ENCODE measurements at regions not wholly inside any gene's neighbourhood (a gene's known extent, or its start where the extent isn't known, plus 50 kb on each side); places are given as distances from the start of the nearest gene placed in this dataset.

DNA sequence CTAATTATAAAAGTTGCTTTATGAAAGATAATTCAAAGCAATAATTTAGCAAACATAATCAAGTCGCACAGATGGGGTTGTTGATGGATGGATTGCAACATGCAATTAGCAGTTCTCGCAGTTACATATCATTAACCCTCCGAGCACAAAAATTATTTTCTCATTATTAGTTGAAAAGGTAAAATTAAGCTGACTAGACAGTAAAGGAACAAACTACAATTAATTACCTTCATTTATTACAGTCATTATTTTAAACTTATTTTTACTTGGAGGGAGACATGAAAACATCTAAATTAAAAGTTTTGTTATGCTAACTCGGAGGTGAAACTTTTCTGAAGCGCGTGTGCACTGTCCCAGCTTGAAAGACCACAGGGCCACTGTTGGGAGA, 146.9 kb downstream of the PHETA1 start:
- no peak for DNase-seq (ENCODE audit: low read depth in 2 of 2)

DNA sequence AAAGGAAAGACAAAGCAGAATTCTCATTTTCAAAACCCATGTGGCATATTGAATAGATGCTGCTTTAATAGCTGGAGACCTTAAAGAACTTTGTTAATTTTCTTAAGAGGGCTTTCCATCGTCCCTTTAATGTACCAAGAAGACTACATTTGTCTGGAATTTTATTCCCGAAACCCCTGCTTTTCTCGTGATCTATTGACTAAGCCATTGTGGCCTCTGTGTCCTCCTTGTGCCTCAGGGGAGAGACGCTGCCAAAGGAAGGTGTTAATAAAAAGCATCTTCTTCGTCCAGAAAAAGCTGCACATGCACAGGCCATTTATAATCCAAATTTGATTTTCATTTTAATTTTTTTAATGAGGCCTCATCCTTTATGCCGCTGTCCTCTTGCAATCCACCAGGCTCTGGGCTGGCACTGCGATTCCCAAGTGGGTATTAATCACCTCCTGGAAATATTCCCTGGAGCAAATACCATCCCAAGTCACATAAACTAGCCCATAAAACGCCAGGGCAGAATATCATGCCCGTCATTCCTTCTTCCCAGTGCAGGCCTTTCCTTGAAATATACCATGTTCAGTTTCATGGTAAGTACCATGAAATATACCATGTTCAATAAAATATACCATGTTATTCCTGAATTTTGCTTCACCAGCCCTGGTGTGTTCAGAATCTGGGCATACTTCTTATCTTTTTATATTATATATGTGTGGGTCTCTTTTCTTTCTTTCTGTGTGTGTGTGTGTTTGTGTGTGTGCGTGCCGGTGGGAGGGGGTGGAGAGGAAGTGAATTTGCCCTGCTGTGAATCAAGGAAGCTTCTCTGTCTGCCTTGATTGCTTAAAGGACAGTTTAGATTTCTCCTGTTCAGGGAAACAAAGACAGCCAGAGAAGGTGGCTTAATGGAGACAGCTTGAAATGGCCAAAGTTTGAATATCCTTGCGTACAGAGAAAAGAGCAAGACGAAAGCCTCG, 147.6 kb downstream of the PHETA1 start:
- no peak for DNase-seq (ENCODE audit: low read depth in 2 of 2)

DNA sequence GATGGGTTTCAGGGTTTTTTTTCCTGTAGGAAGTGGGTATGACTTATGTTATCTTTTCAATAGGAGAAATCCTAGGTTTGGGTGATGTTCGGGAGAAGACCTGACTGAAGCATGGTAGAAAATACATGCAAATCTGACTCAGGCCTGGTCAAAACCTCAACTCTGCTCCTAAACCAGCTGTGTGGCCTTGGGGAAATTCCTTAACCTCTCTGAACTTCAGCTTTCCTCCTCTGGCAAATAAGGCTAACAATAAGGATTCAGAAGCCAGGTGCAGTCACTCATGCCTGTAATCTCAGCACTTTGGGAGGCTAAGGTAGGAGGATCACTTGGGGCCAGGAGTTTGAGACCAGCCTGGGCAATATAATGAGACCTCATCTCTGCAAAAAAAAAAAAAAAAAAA, 148.5 kb downstream of the PHETA1 start:
- DNase-seq (ENCODE audit: low read depth in 2 of 2): no peak

DNA sequence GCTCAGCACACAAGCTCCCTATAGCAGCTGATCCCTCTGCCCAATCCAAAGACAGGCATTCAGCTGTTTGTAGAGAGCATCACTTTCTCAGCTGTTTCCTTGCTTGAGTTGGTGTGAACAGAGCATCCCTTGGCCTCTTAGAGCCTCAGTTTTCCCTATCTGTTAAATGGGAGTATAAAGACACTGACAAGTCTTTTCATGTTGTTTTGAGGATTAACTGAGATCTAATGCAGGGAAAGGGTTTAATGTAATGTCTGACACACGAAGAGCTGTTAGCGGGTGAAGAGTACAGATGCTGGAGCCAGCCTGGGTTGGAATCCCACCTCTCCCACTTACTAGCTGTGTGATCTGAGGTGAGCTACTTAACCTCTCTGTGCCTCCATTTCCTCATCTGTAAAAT, 149.5 kb downstream of the PHETA1 start:
- no peak for DNase-seq (ENCODE audit: low read depth in 2 of 2)

DNA sequence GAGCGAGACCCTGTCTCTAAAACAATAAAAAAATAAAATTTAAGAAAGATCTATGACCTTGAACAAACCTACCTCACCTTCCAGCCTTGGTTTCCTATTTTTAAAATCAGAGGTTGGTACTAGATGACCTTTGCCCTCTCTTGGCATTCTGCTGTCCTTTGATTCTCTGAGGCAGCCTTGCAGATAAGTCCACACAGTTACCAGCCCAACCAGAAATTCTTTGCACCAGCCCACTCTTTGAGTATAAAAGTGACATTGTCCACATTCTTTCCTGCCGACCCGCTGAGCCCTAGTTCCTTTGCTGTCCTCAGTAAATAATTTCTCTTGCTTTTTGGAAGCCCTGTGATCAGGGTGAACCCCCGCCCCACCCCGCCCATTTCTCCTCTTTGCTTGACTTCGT, 150.4 kb downstream of the PHETA1 start:
- DNase-seq (ENCODE audit: low read depth in 2 of 2): no peak

DNA sequence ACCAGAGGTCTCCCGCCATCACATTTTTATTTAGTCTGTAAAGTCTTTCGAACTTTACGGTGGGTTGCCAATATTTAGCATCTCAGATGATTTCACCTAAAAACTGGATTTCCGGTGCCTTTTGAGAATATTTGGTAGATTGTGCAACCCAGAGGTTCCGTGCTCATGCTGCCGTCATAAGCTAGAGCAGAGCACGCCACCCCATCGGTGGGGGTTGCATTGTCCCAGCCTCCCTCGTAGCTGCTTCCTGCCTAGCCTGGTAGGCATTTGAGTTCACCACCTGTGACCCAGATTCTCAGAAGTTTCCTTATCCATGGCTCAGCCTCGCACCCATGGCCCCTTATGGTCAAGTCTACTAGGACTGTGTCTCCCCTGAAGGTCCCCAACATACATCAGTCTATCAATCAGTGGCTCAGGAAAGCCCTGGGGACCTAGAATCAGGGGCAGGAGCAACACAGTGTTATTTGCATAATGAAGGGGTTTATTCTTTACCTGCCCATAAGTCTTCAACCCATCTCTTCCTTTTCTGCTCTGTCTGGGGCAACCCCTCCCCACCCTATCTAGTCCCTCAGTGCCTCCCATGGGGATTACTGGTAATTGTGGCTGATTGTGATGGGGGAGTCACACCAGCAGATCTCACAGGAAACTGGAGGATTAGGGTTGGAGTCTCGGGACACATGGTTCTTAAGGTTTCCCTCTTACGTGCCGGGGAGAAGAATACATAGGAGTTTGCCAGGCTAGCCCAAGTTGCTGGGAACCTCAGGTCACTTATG, 152.3 kb downstream of the PHETA1 start:
- no peak for DNase-seq (ENCODE audit: low read depth in 2 of 2)

DNA sequence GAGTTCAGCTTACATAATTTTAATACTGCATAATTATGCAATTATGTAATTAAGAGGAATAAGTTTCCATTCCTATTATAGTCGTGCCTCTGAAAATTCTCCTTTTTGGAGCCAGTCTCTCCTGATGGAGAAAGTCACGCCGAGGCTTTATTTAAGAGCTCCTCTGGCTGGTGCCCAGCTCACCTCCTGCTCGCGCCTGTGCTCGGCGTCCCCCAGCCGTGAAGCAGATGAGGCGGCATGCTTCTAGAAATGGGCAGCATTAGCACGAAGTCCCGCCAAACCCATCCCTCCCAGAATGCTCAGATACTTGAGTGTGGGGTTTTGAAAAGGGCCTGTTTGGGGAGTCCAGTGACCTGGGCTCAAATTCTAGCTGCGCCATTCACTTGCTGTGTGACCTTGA, 153.0 kb downstream of the PHETA1 start:
- DNase-seq (ENCODE audit: low read depth in 2 of 2): no peak

DNA sequence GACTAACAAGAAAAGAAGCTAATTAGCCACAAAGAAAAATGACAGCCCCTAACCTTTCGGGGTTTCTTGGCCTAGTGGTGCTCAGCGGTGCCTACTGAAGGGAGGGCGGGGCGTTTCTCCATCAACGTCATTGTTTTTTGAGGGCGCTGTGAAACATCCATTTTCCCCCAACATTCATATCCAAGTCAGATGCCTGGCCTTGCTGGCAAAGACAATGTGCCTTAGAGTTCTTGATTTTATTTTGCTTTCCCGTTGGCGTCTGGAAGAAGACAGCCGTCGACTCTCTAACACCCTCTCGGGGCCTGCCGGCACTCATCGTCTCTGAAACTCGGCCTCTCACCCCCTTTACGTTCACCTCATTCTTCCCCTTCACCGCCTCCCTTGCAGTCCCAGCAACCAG, 154.5 kb downstream of the PHETA1 start:
- DNase-seq (ENCODE audit: low read depth in 2 of 2): no peak

DNA sequence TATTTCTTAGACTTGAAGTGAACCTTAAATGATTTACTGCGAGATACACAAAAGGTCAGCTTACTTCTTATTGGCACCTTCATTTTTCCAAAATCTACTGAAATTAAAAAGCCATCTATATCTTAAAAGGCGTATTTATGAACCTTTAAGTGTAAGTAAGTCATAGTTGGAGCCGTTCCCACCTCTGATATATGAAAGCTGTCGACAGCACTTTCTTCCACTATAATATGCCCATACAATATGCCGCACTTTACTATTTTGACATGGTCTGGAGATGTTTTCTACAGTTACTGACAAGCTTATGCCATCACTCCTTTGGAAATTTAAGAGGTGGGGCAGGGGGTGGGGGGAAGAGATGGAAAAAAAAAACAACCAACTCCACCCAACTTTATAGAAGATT, 155.3 kb downstream of the PHETA1 start:
- no peak for DNase-seq (ENCODE audit: low read depth in 2 of 2)

DNA sequence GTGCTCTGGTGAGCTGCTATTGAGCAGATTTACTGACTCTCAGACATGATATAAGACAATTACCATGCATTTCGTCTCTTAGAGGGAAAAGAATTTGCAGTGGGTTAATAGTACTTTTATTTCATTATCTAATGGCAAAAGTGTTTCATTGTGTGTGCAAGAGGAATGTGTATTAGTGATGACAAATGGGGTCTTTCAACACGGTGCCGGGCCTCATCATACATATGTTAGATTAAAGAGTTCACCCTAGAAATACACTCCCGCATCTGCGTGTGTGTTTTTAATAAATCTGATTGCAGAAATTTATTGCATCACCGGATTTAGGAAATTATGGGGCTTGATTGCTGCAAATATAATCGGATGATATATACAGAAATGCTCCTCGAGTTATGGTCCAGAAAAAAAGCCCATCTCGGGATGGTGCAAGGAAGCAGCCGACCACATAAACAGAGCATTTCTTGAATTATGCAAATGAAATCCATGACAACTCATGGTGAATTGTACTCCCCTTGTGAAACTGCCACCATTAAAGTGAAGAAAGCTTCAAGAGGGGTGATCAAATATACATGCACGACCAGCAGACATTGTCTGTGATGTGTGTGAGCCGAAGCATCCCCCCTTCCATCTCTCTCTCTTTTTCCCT, 156.0 kb downstream of the PHETA1 start:
- DNase-seq (ENCODE audit: low read depth in 2 of 2): no peak

DNA sequence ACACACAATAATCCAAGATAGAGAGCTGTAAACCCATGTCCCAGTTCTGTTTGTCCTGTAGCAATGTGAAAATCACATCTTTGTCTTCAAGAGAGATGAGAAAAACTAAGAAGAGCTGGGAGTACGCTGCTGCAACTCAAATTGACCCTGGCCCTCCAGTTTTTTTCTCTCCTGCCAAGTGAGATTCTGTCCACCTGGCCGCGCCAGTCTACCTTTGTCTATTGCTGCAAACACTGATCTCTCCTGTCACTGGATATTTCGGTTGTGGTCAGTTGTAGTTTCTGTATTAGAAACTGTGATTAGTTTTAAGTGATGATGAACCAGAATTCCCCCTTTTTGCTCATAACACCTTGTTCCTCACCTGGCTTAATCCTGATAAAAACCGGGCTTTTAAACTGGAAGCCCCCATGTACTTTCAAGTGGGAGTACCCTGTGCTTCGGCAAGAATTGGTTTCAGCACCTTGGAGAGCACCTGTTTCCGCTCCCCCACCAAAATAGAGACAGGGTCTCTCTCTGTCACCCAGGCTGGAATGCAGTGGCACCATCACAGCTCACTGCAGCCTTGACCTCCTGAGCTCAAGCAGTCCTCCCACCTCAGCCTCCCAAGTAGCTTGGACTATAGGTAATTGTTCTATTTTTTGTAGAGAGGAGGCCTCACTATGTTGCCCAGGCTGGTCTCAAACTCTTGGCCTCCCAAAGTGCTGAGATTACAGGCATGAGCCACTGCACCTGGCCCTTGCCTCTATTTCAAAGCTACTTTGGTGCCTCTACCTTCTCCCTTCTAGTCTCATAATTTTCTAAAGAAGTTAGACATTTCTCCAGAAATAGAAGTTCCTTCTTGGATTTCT, 156.8 kb downstream of the PHETA1 start:
- no peak for DNase-seq (ENCODE audit: low read depth in 2 of 2)

DNA sequence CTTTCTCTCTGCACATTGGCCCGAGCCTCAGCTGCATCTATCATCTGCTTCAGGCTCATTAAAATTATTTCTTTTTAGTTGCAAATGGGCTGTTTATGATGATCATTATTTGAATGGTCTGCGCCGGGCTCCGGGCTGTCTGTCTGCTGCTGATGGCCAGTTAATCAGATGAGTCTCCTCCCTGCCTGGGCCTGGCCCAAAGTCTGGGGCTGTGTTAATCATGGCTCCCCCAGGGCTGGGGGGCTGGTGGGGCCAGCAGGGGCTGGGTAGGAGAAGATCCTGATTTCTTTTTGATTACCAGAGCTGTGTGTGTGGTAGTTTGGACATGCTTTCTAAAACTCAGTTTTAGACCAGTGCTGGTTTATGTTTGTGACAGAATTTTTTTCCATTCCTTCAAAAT, 159.1 kb downstream of the PHETA1 start:
- no peak for DNase-seq (ENCODE audit: low read depth in 2 of 2)

DNA sequence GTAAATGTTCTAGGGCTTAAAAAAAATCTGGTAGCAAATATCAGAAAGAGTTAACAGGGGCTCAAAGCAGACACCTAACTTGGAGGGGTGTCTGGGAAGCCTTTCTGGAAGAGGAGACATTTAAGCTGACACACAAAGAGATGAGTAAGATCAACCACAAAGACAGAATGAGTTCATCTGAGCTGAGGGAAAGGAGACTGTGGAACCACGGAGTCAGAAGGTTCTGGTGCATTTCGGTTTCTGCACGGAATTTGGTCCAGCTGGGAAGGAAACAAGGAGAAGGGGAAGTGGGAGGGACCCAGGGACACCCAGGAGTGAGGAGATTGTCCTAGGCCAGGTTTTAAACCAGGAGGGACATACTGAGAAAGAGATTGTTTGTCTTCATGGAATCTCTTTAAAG, 161.1 kb downstream of the PHETA1 start:
- no peak for DNase-seq (ENCODE audit: low read depth in 2 of 2)

DNA sequence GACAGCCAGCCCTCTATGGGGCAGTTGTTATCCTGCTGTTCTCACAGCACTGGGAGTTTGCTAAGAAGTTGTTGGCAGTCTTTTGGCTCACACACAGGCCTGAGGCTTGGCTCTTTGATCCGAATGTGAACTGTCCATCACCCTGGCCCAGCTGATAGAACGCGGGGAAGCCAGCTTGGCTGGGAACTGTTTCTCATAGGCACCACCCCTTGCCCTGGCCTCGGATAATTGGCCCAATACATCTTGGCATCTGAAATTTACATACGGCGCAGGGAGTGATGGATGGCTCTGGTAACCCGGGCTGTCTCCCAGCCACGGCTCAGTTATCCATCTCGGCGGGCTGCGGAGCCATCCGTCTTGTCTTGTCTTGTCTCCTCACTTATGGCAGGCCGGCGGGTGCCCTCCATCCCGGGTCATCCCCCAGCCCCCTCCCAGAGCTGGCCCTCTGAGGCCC, 164.1 kb downstream of the PHETA1 start:
- DNase-seq (ENCODE audit: low read depth in 2 of 2): no peak

DNA sequence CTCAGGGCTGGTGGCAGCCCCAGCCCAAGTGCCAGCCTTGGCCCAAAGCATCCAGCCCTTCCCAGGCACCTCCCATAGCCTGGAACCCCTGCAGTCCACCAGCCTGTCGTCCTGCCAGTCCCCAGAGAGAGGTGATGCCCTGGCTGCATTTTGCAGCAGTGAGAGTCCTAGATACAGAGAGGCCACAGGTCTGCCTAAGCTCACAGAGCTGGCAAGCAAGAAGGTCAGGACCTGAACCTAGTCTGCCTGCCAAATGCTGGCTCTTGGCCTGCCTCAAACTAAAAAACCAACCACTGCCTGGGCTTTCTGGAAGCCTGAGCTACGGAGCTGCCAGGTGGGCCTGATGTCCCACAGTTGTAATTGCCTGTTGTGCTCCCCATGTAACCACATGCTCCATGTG, 164.9 kb downstream of the PHETA1 start:
- DNase-seq (ENCODE audit: low read depth in 2 of 2): no peak

DNA sequence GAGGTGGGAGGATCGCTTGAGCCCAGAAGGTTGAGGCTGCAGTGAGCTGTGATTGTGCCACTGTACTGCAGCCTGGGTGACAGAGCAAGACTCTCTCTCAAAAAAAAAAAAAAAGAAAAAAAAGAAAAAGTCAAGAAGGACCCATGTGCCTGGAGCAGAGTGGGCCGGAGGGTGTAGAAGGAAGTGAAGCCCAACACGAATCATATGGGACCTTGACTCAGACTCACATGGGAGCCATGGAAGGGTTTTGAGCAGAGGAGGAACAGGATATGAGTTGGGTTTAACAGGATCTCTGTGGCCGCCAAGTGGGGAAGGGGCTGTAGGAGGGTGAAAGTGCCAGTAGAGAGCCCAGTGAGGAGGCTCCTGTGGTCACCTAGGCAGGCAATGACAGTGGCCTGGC, 165.4 kb downstream of the PHETA1 start:
- DNase-seq (ENCODE audit: low read depth in 2 of 2): no peak

DNA sequence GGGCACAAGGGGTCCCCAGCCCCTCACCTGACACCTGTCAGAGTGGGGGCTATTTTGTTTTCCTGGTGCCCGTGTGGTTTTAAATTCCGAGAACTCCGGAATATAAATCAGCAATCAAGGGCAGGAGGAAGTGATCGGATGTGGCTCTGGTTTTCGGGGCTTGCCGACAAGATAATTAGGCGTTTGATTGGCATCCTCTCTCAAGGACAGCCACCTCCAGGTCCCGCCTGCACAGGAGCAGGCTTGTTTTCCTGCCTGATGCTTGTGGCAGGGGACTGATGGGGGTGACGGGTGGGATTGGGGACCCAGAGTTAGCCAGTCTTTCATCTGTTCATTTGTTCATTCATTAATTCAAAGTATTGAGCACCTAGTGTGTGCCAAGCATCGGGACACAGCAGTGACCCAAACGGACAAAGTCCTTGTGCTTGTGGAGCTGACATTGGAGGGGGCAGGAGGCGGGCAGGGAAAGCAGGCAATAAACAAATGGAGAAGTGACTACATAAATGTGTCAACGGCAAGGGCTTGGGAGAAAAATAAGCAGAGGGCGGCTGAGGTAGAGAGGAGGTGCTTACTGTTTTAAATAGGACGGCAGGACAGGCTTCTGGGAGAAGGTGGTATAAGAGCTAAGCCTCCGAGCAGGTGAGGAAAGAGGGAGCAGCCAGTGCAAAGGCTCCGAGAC, 166.5 kb downstream of the PHETA1 start:
- no peak for DNase-seq (ENCODE audit: low read depth in 2 of 2)

DNA sequence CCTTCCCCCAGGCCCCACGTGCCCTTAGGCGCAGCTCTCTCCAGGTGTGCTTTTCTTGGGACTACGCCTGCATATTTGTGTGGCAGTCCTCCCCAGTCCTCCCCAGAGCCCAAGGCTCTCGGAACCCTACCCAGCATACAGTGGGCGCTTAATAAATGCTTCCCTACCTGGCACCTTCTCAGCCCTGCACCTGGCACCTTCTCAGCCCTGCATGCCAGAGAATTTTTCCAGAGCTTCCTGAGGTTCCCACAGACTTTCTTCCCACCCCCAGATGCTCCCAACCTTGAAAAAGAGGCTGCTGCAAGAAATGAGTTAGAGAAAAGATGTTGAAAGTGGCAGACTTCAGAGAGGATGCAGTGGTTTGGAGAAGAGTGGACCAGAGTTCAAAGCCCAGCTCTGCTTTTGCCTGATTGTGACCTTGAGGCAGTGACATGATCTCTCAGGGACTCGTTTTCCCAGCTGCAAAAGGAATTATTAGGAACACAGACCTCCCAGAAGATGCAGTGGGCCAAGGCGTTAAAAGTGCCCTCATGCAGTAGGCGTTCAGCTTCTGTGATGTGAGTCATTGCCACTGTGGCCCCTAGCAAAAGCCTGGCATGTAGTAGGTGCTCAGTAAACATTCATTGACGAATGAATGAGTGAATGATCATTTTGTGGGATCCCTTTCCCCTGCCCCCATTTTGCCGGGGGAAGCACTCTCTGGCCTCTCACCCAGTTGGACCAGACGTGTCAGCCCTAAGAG, 167.2 kb downstream of the PHETA1 start:
- DNase-seq (ENCODE audit: low read depth in 2 of 2): no peak

DNA sequence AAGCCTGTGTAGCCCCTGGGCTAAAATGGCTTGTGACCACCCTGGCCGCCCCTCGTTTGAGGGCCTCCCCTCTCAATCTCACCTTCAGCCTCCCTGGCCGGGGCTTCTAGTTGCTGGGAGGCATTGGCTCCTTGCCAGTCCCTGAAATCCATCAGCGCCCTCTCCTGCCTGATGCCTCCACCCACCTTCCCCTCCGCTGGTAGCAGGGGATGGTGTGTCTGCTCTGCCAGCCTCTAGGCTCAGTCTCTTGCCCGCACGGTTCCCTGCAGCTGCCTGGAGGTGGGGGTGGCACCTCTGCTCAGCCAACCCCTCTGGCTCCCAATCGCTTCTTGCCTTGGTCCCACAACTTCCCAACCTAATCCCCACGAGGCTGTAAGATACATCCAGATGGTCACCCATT, 167.9 kb downstream of the PHETA1 start:
- no peak for DNase-seq (ENCODE audit: low read depth in 2 of 2)

DNA sequence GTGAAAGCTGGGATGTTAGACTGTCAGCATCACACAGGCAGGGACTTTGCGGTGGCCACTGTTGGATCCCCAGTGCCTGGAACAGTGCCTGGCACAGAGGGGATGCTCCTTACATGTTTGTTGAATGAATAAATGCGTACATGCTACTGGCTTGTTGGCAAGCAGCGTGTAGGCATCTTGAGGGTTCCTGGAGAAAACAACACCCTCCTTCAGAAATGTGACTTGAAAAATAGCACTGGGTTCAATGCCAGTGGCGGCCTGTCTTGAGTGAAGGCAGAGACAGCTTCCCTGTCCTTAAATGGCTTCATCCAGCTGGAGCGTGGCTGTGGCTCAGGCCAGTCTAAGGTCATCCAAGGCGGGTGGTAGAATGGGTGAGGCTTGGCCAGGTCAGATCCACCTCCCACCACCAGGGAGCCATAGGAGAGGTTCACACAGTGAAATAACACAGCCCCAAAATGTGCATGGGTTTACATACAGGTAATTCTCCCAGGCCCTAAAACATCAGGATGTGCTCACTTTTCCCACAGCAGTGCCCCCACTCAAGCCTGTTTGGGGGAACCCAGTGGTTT, 171.4 kb downstream of the PHETA1 start:
- no peak for DNase-seq (ENCODE audit: low read depth in 2 of 2)

All from stimulated activated CD8-positive, alpha-beta memory T cell treated with anti-CD3 and anti-CD28 coated beads, Interleukin-15, amount 100 ng/mL, for 48 hours (primary cell).